M059J (cell line): ENCODE measurements at regions not wholly inside any gene's neighbourhood (a gene's known extent, or its start where the extent isn't known, plus 50 kb on each side); places are given as distances from the start of the nearest gene placed in this dataset.
"Not testable (repeated sequence)": the region's sequence is repeated elsewhere in the genome, so short reads cannot be mapped to it uniquely, and the experiment has no call there.

Experiments used
- DNase-seq: peaks from one replicate; pipeline ENCODE4 v3.0.0-alpha.2; 2012; ENCODE audit warnings: low read depth

- no peak for DNase-seq
These were observed 170.5 kb downstream of the SEPTIN7 start for GRCh38 chr7:35971133-35971891.

- peak; percentile 73 for DNase-seq
These were observed 175.1 kb downstream of the SEPTIN7 start for GRCh38 chr7:35975851-35976454.

GRCh38 chr7:35978816-35979640 lies 174.0 kb upstream of the EEPD1 start:
- not testable (repeated sequence) for DNase-seq

- DNase-seq: no peak
These were observed 170.5 kb upstream of the EEPD1 start for GRCh38 chr7:35982600-35982999.

GRCh38 chr7:35983626-35984025 lies 169.4 kb upstream of the EEPD1 start:
- DNase-seq: no peak

GRCh38 chr7:35985126-35985754 lies 167.8 kb upstream of the EEPD1 start:
- DNase-seq: peak; percentile 68

- DNase-seq: no peak
These were observed 166.0 kb upstream of the EEPD1 start for GRCh38 chr7:35987016-35987415.

GRCh38 chr7:35988105-35988504 lies 164.9 kb upstream of the EEPD1 start:
- DNase-seq: peak; percentile 43

- no peak for DNase-seq
These were observed 164.2 kb upstream of the EEPD1 start for GRCh38 chr7:35988818-35989217.

- DNase-seq: no peak
These were observed 161.4 kb upstream of the EEPD1 start for GRCh38 chr7:35991511-35992232.

GRCh38 chr7:35992436-35992835 lies 160.6 kb upstream of the EEPD1 start:
- DNase-seq: peak; percentile 29

- peak; percentile 21 for DNase-seq
These were observed 159.9 kb upstream of the EEPD1 start for GRCh38 chr7:35993113-35993512.

- DNase-seq: peak; percentile 66
These were observed 159.1 kb upstream of the EEPD1 start for GRCh38 chr7:35993676-35994606.

- DNase-seq: no peak
These were observed 157.7 kb upstream of the EEPD1 start for GRCh38 chr7:35995334-35995733.

- DNase-seq: no peak
These were observed 154.6 kb upstream of the EEPD1 start for GRCh38 chr7:35998481-35998880.

GRCh38 chr7:36001546-36001945 lies 151.5 kb upstream of the EEPD1 start:
- DNase-seq: peak; percentile 52

GRCh38 chr7:36002900-36003299 lies 150.2 kb upstream of the EEPD1 start:
- no peak for DNase-seq

GRCh38 chr7:36003343-36003742 lies 149.7 kb upstream of the EEPD1 start:
- DNase-seq: no peak

GRCh38 chr7:36005293-36005692 lies 147.8 kb upstream of the EEPD1 start:
- DNase-seq: no peak

- DNase-seq: no peak
These were observed 147.2 kb upstream of the EEPD1 start for GRCh38 chr7:36005876-36006275.
